AG10803 (cell line): ENCODE measurements at regions not wholly inside any gene's neighbourhood (a gene's known extent, or its start where the extent isn't known, plus 50 kb on each side); places are given as distances from the start of the nearest gene placed in this dataset.

Source experiments
- DNase-seq: peaks from one replicate; pipeline ENCODE4 v3.0.0; 2010; ENCODE audit warnings: low read depth
- H3K4me3 ChIP-seq: 2 replicates; pipeline ENCODE4 v1.5.1; 2011; ENCODE audit warnings: mild to moderate bottlenecking, low read length, control low read depth
- TF ChIP-seq, protein P1 (sequence below): conservative IDR thresholded peaks from 2 replicates; pipeline ENCODE4 v1.5.1; 2011; ENCODE audit warnings: mild to moderate bottlenecking, low read length, control low read depth, inconsistent platforms

DNA sequence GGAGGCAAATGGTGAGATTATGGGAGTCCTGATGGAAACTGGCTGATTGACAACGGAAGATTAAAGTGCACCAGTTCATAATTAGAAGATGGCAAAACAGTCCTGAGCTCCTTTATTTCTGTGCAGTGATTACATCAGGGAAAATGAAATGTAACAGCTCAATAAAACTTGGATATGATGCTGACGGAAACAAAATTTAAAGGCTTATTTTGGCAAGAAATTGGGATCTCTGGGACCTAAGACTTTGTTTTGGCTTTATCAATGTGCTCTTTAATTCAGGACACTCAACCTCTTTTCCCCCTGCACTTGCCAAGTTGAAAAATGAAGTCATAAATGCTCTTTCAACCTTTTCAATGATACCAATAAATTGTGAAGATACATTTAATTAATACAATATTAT lies 226.8 kb downstream of the C6orf118 start:
- TF ChIP-seq, protein P1, sequence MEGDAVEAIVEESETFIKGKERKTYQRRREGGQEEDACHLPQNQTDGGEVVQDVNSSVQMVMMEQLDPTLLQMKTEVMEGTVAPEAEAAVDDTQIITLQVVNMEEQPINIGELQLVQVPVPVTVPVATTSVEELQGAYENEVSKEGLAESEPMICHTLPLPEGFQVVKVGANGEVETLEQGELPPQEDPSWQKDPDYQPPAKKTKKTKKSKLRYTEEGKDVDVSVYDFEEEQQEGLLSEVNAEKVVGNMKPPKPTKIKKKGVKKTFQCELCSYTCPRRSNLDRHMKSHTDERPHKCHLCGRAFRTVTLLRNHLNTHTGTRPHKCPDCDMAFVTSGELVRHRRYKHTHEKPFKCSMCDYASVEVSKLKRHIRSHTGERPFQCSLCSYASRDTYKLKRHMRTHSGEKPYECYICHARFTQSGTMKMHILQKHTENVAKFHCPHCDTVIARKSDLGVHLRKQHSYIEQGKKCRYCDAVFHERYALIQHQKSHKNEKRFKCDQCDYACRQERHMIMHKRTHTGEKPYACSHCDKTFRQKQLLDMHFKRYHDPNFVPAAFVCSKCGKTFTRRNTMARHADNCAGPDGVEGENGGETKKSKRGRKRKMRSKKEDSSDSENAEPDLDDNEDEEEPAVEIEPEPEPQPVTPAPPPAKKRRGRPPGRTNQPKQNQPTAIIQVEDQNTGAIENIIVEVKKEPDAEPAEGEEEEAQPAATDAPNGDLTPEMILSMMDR = no peak
- H3K4me3 ChIP-seq = no peak overlapping the region
- DNase-seq = no peak

DNA sequence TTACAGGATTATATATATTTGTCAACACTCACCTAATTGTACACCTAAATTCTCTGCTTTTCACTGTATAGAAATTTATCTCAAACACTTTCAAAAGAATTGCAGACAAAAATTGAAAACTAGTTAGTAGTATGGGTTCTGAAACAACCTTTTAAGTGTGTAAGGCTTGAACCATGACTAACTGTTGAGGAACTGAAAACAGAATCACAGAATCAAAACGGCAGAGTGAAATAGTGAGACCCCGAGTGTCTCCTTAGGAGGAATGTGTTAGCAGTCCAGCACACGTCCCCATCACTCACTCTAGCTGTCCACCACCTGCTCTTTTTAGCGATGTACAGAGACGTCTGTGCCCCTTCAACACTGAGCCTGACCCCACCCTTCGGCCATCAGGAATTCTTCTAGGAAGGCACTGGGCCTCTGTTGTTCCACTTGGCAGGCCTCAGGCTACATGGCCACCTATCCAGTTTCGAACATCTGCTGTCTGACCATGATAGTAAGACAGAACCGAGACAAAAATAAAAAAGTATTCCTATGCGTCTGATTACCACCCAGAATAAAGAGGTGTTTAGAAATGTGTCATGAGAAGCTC lies 227.4 kb downstream of the C6orf118 start:
- TF ChIP-seq, protein P1 = no peak
- DNase-seq = no peak
- H3K4me3 ChIP-seq = no peak overlapping the region

DNA sequence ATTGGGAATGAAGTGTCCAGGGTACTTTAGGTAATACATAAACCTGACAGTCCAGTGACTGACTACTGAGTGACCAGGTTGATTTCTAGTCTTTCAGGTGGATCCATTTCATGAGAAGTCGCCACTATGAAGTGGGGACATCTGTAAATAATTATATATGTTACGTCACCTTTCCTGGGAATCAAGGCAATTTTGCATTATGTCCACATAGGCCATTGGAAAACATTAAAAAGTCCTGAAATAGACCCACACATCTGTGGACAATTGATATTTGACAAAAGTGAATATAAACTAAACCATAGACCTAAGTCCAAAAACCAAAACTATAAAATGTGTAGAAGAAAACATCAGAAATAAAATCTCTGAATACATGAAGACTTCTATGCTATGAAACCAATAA lies 231.5 kb downstream of the C6orf118 start:
- no peak for DNase-seq
- TF ChIP-seq, protein P1 = no peak
- no peak overlapping the region for H3K4me3 ChIP-seq

DNA sequence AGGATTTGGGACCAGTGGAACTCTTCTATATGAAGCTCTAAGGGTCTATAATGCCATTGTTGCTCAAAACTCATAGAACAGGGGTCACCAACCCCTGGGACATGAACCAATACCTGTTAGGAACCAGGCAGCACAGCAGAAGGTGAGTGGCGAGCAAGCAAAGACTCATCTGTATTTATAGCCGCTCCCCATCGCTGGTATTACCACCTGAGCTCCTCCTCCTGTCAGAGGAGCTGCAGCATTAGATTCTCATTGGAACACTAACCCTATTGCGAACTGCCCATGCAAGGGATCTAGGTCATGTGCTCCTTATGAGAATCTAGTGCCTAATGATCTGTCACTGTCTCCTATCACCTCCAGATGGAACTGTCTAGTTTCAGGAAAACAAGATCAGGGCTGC lies 237.5 kb downstream of the C6orf118 start:
- TF ChIP-seq, protein P1 = no peak
- DNase-seq = no peak
- H3K4me3 ChIP-seq = no peak overlapping the region

DNA sequence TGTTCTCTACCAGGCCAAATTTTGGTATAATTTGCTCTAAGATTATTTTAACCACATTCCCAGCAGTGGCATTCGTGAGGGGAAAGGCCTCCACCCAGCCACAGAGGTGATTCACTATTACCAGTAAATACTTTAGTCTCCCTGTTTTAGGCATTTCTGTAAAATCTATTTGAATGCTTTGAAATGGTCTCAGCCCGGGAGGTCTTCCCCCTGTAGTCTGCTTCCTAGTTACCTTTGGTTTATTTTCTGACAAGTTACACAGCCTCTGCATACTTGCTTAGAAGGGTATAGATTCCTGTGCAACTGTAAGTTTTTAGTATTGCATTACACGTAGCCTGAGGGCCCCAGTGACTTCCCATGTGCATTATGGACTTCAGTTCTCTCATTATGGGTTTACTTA lies 248.7 kb downstream of the C6orf118 start:
- no peak overlapping the region for H3K4me3 ChIP-seq
- peak; percentile 57 for DNase-seq
- TF ChIP-seq, protein P1 = no peak

DNA sequence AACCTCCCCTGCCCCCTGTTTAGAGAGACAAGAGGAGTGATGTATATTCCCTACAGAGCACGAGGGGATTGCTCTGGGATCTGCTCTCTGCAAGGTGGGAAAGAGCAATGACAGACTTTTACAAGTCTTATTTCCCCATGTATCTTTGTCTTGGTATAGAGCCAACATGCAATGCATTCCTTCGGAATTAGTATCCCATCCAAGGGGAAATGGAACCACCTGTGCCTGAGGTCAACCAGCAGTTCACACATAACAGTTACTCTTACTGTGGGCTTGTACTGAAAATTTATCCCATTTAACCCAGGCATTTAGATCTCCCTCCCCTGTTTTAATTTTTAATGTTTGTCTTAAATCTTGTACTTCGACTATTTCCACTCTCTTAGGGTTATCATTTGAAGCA lies 250.4 kb downstream of the C6orf118 start:
- no peak overlapping the region for H3K4me3 ChIP-seq
- TF ChIP-seq, protein P1 = no peak
- DNase-seq = peak; percentile 68

DNA sequence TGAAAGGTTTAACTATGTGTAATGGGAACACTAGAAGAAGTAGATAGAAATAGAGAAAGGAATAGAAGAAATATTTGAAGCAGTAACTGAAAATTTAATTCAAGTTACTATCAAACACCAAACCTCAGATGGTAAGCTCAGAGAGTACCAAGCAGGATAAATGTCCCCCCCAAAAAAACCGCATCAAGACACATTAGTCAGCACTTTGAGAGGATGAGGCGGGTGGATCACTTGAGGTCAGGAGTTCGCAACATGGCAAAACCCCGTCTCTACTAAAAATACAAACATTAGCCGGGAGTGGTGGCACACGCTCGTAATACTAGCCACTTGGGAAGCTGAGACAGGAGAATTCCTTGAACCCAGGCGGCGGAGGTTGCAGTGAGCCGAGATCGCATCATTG lies 253.1 kb downstream of the C6orf118 start:
- DNase-seq = no peak
- TF ChIP-seq, protein P1 = no peak
- H3K4me3 ChIP-seq = no peak overlapping the region
